GM19099 (cell line): ENCODE measurements at regions not wholly inside any gene's neighbourhood (a gene's known extent, or its start where the extent isn't known, plus 50 kb on each side); places are given as distances from the start of the nearest gene placed in this dataset.

Source experiments
- POLR2A ChIP-seq: IDR thresholded peaks from 3 replicates; pipeline ENCODE4 v1.6.1; 2011; ENCODE audit warnings: low read depth; ENCODE audit not compliant: insufficient read length; ENCODE audit errors: extremely low read depth

DNA sequence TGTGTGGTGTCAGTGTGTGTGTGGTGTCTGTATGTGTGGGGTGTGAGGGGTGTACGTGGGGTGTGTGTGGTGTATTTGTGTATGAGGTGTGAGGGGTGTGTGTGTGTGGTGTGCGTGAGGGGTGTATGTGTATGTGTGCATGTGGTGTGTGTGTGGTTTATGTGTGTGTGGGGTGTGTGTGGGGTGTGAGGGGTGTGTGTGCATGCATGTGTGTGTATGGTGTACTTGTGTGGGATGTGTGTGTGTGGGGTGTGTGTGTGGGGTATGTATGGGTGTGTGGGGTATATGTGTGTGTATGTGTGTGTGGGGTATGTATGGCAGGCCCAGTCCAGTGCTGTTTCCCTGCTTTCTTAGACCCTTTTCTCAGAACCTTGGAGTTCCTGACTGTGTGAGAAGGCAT is 83.3 kb downstream of the PTTG1 start:
- no peak for TF ChIP-seq POLR2A

DNA sequence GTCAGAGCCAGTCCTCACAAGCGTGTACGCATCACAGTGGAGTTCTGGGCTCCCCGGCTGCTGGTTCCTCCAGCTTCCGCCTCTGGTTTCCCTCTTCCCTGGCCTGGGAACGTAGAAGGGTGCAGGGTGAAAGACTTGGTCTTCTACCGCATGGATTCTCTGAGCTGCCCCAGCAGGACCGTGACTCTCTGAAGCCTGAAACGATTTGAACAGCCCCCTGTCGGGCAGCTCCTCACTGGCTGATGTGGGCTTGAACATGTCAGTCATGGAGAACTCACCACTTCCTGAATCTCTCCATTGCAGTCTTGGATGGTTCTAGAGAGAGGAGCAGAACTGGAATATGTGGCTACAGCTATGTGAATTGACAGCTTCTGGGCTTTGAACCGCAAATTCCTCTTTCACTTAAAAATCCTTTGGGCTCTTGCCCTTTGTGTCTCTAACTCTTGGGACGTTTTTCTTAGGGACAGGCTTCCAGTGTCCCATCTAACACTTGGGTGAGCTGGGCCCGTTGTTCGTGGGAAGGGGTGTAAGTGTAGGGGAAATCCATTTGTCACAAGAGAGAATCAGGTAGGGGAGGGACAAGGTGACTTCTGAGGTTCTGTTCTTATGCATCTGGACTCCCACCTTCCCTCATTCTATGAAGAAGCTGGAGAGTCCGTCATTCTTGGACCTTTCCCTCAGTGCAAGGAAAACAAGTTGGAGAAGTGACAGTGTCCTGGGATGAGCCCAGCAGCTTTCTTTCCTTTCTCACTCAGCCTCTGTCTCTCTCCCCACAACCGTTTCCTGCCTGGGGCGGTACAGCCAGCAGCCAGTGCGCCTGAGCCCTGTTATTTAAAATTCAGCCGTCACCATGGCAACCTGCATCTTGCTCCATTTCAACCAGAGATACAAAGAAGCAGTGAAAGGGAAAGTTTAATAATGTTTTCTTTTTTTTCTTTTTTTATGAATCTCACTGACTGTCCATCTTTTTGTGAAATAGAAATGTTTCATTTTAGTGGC is 84.7 kb downstream of the PTTG1 start:
- no peak for TF ChIP-seq POLR2A

DNA sequence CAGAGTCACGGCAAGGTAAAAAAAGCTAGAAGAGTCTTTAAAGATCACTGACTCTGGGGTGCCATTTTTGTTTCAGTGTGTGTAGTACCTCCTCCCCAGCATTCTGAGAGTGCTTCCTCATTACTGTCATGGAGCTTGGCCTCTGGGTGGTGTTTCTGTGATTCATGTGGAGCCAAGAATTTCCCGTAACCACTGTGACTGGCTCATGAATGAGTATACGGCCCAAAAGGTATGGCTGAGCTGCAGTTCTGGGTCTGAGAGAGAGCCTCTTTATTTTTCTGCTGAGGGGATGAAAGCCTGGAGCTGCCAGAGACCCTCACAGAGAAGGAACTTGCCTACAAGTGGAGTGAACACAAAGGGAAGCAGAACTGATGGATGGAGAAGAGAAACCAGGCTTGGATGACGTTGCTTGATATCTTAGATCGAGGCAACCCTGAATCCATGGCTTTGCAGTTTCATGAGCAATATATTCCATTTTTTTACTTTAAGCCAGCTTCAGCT is 85.6 kb downstream of the PTTG1 start:
- TF ChIP-seq POLR2A = no peak

DNA sequence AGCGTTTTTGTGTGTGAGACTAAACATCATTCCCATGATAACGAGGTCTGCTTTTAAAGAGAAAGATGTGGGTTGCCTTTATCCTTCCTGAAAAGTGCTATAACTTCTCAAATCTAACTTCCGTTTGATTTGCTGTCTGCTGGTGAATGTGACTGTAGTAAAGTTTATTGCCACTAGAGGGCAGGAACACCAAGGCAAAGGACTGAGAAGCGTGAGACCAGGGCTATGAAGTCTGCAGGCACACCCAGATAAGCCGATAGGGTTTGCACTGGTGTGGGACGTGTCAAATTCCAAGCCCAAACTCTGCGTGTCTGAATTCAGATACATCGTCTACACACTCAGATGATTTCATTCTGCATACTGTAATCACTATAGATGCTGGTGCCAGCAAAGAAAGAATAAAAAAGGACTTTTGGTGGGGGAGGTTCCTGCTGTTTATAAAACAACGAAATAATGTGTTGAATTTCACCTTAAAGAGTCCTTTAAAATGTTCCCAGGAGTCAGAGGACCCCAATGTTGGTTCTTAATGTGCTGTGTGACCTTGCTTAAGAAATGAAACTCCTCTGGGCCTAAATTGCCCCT is 87.2 kb downstream of the PTTG1 start:
- TF ChIP-seq POLR2A = no peak

DNA sequence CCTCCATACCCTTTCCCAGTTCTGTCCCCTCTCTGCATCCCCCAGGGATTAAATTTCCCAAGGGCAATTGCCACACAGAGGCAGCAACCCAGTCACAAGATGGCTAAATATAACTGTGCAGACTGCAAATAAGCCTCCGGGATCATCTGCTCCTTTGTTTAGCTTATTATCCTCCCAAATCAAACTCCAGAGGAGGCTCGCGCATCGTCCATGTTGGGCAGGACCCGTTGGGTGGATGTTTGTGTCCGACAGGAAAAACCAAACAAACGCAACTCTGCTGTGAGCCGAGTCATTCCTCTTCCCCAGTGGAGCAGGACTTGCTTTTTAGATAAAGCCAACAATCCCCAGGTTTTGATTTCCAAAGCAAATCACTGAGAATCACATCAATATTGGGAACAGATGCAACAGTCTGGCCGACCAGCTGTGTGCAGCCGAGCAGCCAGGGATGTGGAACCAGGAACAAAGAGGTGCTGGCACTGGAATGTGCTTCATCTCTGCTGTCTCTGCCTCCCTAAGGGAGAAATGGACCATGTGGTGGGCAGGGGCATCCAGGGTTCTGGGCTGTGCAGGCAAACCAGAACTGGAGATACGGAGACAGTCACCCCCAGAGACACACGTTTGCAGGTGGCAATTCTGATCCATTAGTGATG is 89.8 kb downstream of the PTTG1 start:
- TF ChIP-seq POLR2A = no peak
